ENCODE measurements at regions not wholly inside any gene's neighbourhood (a gene's known extent, or its start where the extent isn't known, plus 50 kb on each side); places are given as distances from the start of the nearest gene placed in this dataset.

DNA sequence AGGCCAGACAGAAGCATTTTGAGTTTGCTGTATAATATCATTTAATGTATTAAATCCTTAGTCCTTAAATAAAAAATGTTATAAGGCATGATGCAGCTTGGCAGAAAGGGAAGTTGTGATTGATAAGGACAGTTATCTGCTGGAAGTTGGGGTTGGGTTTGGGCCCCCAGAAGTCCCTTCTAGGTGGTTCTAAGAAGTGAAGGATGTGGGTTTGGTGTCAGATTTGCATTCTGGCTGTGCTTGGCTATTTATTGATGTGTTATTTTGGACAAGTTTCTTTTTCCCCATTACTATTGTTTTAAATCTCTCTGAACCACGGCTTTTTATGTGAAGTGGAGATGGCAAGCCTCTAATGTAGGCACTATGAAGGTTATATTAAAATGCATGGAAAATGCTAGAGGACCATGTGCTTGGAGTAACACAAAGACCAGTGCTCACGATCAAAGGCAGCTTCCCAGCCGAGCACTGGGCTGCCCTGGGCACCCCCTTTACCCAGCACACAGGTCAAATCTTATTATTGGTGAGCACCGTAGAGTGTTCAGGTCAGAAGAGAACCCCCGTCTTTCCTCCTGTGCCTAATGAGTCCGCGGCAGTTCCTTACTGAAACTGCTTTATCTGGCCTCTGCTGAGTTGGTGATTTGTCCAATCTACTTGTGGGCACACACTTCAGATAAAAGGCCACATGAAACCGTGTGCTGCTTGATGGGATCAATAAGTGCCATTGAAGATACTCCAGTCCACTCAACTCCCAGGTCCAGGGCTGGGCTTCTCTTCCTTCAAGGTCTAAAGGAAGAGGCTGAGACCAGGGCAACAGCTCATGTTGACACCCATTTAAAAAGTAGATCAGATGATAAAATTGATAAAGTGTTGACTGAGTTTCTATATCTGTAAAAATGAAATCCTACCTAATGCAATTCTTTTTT lies 212.0 kb downstream of the PRDM2 start:
- 63 to 67% methylated on average over 8 of the region's 8 CpGs for WGBS, 2 donors
- no peak for ATAC-seq
- TF ChIP-seq, protein P1, sequence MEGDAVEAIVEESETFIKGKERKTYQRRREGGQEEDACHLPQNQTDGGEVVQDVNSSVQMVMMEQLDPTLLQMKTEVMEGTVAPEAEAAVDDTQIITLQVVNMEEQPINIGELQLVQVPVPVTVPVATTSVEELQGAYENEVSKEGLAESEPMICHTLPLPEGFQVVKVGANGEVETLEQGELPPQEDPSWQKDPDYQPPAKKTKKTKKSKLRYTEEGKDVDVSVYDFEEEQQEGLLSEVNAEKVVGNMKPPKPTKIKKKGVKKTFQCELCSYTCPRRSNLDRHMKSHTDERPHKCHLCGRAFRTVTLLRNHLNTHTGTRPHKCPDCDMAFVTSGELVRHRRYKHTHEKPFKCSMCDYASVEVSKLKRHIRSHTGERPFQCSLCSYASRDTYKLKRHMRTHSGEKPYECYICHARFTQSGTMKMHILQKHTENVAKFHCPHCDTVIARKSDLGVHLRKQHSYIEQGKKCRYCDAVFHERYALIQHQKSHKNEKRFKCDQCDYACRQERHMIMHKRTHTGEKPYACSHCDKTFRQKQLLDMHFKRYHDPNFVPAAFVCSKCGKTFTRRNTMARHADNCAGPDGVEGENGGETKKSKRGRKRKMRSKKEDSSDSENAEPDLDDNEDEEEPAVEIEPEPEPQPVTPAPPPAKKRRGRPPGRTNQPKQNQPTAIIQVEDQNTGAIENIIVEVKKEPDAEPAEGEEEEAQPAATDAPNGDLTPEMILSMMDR (IDR thresholded peaks at IDR 0.05) = no peak
- intact Hi-C loops (cut with DNase I) = no loop called here
- Histone ChIP-seq H3K27ac (no peak overlapping the region), H3K36me3 (no peaks in the 10 kb centered on the region), H3K4me1 (no peaks in the 10 kb centered on the region), H3K27me3 (peaks cover 0 to 10% (median 0%) of the 10 kb centered on the region in 7 donors), H3K4me3 (no peak overlapping the region), H3K9me3 (no peaks in the 10 kb centered on the region)
- no peak for DNase-seq

DNA sequence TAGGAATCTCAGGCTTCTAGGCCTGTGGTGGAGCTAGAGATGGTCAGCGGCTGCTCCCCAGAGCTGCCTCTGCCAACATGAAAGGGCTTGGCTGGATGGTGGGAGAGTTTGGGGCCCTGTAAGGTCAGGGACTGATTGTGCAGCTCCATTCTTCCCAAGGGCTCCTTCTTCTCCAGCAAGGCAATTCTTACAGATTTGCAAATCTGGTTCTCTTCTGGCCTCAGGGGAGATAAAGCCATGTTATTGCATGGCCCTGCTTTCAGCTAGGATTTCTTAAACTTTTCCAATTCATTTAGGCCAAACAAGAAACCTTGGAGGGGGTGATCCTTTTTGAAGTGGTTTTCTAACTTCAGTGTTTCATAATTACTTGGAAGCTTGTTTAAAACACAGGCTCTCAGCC lies 213.4 kb downstream of the PRDM2 start:
- 95 to 98% methylated on average over 1 of the region's 1 CpG for WGBS, 2 donors
- Histone ChIP-seq H3K27ac (no peak overlapping the region), H3K27me3 (peaks cover 0 to 10% (median 0%) of the 10 kb centered on the region in 7 donors), H3K4me3 (no peak overlapping the region), H3K9me3 (no peaks in the 10 kb centered on the region), H3K36me3 (no peaks in the 10 kb centered on the region), H3K4me1 (no peaks in the 10 kb centered on the region)
- intact Hi-C loops (cut with DNase I) = no loop called here
- ATAC-seq (no peak), DNase-seq (no peak)
- TF ChIP-seq, protein P1 (IDR thresholded peaks at IDR 0.05) = no peak

DNA sequence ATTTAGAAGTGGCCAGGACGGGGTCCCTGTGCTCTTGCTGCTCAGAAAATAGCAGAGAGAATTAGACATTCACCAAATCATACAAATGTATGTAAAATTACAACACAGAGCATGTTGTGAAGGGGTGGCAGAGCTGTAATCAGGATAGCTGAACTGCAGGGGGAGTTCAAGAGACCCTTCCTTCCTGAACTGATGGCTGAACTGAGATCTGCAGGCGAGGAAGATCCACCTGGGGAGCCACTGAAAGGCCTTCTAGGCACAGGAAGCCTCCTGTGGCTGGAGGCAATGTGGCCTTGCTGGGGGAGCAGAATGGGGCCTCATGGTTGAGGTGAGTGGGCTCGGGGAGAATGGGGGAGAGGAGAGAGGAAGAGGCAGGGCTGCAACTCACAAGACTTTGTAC lies 216.5 kb downstream of the PRDM2 start:
- Histone ChIP-seq H3K36me3 (no peaks in the 10 kb centered on the region), H3K27ac (no peak overlapping the region), H3K9me3 (peaks cover 0 to 9% (median 0%) of the 10 kb centered on the region in 11 donors), H3K27me3 (peaks cover 0 to 9% (median 0%) of the 10 kb centered on the region in 7 donors), H3K4me1 (no peaks in the 10 kb centered on the region), H3K4me3 (no peak overlapping the region)
- ATAC-seq (no peak), DNase-seq (no peak)
- TF ChIP-seq, protein P1 (IDR thresholded peaks at IDR 0.05) = no peak
- intact Hi-C loops (cut with DNase I) = no loop called here
- 56 to 68% methylated on average over 3 of the region's 3 CpGs for WGBS, 2 donors

DNA sequence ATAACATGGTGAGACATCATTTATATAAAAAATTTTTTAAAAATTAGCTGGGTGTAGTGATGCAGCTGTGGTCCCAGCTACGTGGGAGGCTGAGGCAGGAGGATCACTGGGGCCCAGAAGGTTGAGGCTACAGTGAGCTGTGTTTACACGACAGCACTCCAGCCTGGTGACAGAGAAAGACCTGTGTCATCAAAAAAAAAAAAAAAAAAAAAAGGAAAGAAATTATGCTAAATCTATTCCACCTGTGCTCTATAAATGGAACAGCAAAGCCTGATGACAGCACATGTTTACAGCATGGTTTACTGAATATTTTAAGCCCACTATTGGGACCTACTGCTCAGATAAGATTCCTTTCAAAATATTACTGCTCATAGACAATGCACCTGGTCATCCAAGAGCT lies 217.6 kb downstream of the PRDM2 start:
- 46 to 71% methylated on average over 2 of the region's 2 CpGs for WGBS, 2 donors
- TF ChIP-seq, protein P1 (IDR thresholded peaks at IDR 0.05) = no peak
- DNase-seq = no peak
- Histone ChIP-seq H3K4me3 (no peak overlapping the region), H3K27ac (no peak overlapping the region), H3K27me3 (peaks cover 0 to 9% (median 0%) of the 10 kb centered on the region in 7 donors), H3K4me1 (no peaks in the 10 kb centered on the region), H3K36me3 (no peaks in the 10 kb centered on the region), H3K9me3 (peaks cover 0 to 9% (median 0%) of the 10 kb centered on the region in 11 donors)
- ATAC-seq = no peak
- intact Hi-C loops (cut with DNase I) = no loop called here

All from heart right ventricle (tissue), 16 donors.